ENCODE measurements at regions not wholly inside any gene's neighbourhood (a gene's known extent, or its start where the extent isn't known, plus 50 kb on each side); places are given as distances from the start of the nearest gene placed in this dataset.

GRCh38 chr10:4590807-4591206, 235.2 kb upstream of the AKR1E2 start:
- no peak overlapping the region for H3K4me3 ChIP-seq (ENCODE audit: low read depth in 1 of 2, low read length in 1 of 2)
- no peaks in the 10 kb centered on the region for H3K4me1 ChIP-seq (ENCODE audit: control insufficient read depth in 1 of 2, insufficient read depth in 1 of 2, low read depth in 1 of 2, low read length in 1 of 2)
- TF ChIP-seq CTCF (IDR thresholded peaks at IDR 0.05), result no peak
- H3K36me3 ChIP-seq, result no peaks in the 10 kb centered on the region
- no peaks in the 10 kb centered on the region for H3K9me3 ChIP-seq
- H3K27ac ChIP-seq, result no peak overlapping the region
- no peaks in the 10 kb centered on the region for H3K27me3 ChIP-seq

- H3K4me1 ChIP-seq (ENCODE audit: control insufficient read depth in 1 of 2, insufficient read depth in 1 of 2, low read depth in 1 of 2, low read length in 1 of 2), result no peaks in the 10 kb centered on the region
- H3K27ac ChIP-seq, result no peak overlapping the region
- no peaks in the 10 kb centered on the region for H3K9me3 ChIP-seq
- H3K27me3 ChIP-seq, result no peaks in the 10 kb centered on the region
- no peak for TF ChIP-seq CTCF (IDR thresholded peaks at IDR 0.05)
- no peaks in the 10 kb centered on the region for H3K36me3 ChIP-seq
- no peak overlapping the region for H3K4me3 ChIP-seq (ENCODE audit: low read depth in 1 of 2, low read length in 1 of 2)
Observed at GRCh38 chr10:4588824-4589223, 237.2 kb upstream of the AKR1E2 start.

GRCh38 chr10:4587466-4587865, 238.5 kb upstream of the AKR1E2 start:
- Histone ChIP-seq H3K9me3 (no peaks in the 10 kb centered on the region), H3K27ac (no peak overlapping the region), H3K4me1 (ENCODE audit: control insufficient read depth in 1 of 2, insufficient read depth in 1 of 2, low read depth in 1 of 2, low read length in 1 of 2) (no peaks in the 10 kb centered on the region), H3K36me3 (no peaks in the 10 kb centered on the region), H3K27me3 (no peaks in the 10 kb centered on the region), H3K4me3 (ENCODE audit: low read depth in 1 of 2, low read length in 1 of 2) (no peak overlapping the region)
- no peak for TF ChIP-seq CTCF (IDR thresholded peaks at IDR 0.05)

GRCh38 chr10:4586776-4587175, 239.2 kb upstream of the AKR1E2 start:
- no peaks in the 10 kb centered on the region for H3K27me3 ChIP-seq
- H3K4me1 ChIP-seq (ENCODE audit: control insufficient read depth in 1 of 2, insufficient read depth in 1 of 2, low read depth in 1 of 2, low read length in 1 of 2), result no peaks in the 10 kb centered on the region
- H3K9me3 ChIP-seq, result no peaks in the 10 kb centered on the region
- no peaks in the 10 kb centered on the region for H3K36me3 ChIP-seq
- no peak overlapping the region for H3K4me3 ChIP-seq (ENCODE audit: low read depth in 1 of 2, low read length in 1 of 2)
- no peak overlapping the region for H3K27ac ChIP-seq
- TF ChIP-seq CTCF (IDR thresholded peaks at IDR 0.05), result no peak

GRCh38 chr10:4581929-4582328, 244.1 kb upstream of the AKR1E2 start:
- H3K4me1 ChIP-seq (ENCODE audit: control insufficient read depth in 1 of 2, insufficient read depth in 1 of 2, low read depth in 1 of 2, low read length in 1 of 2), result no peaks in the 10 kb centered on the region
- no peaks in the 10 kb centered on the region for H3K36me3 ChIP-seq
- H3K9me3 ChIP-seq, result no peaks in the 10 kb centered on the region
- no peak overlapping the region for H3K27ac ChIP-seq
- no peak for TF ChIP-seq CTCF (IDR thresholded peaks at IDR 0.05)
- no peaks in the 10 kb centered on the region for H3K27me3 ChIP-seq
- no peak overlapping the region for H3K4me3 ChIP-seq (ENCODE audit: low read depth in 1 of 2, low read length in 1 of 2)

GRCh38 chr10:4579844-4580243, 246.2 kb upstream of the AKR1E2 start:
- no peaks in the 10 kb centered on the region for H3K9me3 ChIP-seq
- no peak overlapping the region for H3K4me3 ChIP-seq (ENCODE audit: low read depth in 1 of 2, low read length in 1 of 2)
- TF ChIP-seq CTCF (IDR thresholded peaks at IDR 0.05), result no peak
- H3K36me3 ChIP-seq, result no peaks in the 10 kb centered on the region
- H3K4me1 ChIP-seq (ENCODE audit: control insufficient read depth in 1 of 2, insufficient read depth in 1 of 2, low read depth in 1 of 2, low read length in 1 of 2), result no peaks in the 10 kb centered on the region
- no peaks in the 10 kb centered on the region for H3K27me3 ChIP-seq
- H3K27ac ChIP-seq, result no peak overlapping the region

Data from neutrophil (primary cell).